Stimulated activated CD8-positive, alpha-beta memory T cell treated with anti-CD3 and anti-CD28 coated beads, Interleukin-2, amount 100 ng/mL, for 48 hours (primary cell): ENCODE measurements at regions not wholly inside any gene's neighbourhood (a gene's known extent, or its start where the extent isn't known, plus 50 kb on each side); places are given as distances from the start of the nearest gene placed in this dataset.

Source experiments
- DNase-seq, 2 donors: peaks; one replicate each; pipeline ENCODE4 v3.0.0-alpha.2; 2020; ENCODE audit warnings: low read depth in 2 of 2

DNA sequence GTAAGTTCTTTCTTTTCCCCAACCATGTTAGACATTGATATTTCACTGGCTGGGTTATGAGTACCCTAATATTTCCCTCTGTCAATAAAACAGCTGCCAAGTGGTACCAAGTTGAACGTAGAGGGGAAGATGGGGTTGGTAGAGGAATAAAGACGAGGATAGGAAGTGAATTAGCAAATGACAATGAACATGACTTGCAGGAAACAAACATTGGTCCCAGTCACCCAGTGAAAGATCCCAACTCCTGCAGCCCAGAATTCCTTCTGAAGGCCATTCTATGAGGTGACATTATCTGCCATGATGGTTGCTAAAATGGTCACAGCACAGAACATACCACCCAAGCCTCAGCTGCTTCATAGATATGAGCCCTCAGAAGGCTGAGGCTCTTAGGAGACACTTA, 159.0 kb upstream of the CTNNB1 start:
- DNase-seq, result no peak

DNA sequence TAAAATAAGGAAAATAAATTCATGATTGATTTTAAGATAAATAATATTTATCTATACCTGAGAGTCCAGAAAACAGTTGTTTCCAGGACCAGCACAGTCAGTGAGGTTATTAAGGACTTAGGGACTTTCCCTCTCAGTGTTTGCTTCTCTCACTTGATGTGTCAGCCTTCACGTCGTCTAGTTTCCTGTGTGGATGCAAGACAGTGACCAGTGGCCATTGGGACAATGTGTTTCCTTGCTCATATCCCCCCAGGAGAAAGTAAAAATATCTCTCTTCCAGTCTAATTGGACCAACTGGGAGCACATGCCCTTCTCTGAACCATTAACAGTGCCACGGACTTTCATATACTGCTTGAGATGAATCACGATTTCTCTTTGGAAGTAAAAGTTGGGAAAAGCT, 157.8 kb upstream of the CTNNB1 start:
- no peak for DNase-seq

GRCh38 chr3:41041899-41042298, 157.4 kb upstream of the CTNNB1 start:
- no peak for DNase-seq

- no peak for DNase-seq
These were observed 154.8 kb upstream of the CTNNB1 start for GRCh38 chr3:41044523-41044922.

DNA sequence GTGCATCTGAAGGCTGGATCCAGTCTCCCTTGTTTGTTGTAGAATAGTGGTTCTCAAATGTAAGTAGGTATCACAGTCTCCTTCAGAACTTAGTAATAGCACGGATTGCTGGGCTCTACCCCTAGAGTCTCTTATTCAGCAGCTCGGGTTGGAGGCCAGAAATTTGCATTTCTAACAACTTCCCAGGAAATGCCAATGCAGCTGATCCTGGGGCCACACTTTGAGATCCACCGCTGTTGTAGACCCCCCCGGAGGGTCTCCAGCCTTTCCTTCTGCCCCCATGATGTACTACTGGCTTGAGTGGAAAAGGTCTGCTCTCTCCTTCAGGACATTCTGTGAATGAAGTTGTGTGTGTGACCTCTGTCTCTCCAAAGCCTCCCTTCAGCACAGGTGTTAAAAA, 153.8 kb upstream of the CTNNB1 start:
- DNase-seq, result no peak

DNA sequence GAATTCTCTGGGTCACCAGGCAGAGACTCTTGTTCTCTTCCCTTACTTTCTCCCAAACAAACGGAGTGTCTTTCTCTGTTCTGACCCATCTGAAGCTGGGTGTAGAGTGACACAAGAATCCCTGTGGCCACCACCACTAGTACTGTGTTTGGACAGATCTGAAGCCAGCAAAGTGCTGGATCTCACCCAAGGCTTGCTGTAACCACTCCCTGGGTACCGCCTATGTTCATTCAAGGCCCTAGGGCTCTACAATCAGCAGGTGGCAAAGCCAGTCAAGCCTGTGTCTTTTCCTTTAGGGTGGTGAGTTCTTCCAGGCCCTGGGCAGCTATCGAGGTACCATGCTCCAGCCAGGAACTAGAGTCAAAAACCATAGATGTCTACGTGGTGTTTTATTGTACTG, 149.2 kb upstream of the CTNNB1 start:
- DNase-seq, result no peak

GRCh38 chr3:41053220-41053619, 146.1 kb upstream of the CTNNB1 start:
- peak; percentile 12 to 18 for DNase-seq

DNA sequence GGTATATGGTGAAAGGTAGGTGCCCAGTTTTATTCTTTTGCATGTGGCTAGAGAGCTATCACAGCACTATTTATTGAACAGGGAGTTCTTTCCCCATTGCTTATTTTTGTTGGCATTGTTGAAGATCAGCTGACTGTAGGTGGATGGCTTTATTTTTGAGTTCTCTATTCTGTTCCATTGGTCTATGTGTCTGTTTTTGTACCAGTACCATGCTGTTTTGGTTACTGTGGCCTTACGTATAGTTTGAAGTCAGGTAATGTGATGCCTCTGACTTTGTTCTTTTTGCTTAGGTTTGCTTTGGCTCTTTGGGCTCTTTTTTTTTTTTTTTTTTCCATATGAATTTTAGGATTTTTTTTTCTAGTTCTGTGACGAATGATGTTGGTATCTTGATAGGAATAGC, 139.2 kb upstream of the CTNNB1 start:
- DNase-seq, result no peak

GRCh38 chr3:41064070-41064469, 135.2 kb upstream of the CTNNB1 start:
- no peak for DNase-seq

DNA sequence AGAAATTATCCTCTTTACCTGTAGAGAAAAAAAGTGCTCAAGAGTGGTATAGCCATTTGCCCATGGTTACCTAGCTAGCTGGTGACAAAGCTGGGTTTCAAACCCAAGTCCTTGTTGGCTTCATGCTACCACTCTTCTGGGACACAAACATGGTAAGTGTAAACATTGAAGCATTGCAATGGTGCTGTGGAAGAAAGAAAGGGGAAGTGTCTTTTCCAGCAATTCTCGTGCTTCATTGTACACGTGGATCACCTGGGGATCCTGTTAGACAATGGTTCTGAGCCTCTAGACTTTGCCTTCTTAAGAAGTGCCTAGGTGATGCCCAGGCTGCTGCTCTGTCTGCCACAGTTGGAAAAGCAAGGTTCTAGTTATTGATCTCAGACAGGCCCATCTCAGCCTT, 134.8 kb upstream of the CTNNB1 start:
- no peak for DNase-seq

DNA sequence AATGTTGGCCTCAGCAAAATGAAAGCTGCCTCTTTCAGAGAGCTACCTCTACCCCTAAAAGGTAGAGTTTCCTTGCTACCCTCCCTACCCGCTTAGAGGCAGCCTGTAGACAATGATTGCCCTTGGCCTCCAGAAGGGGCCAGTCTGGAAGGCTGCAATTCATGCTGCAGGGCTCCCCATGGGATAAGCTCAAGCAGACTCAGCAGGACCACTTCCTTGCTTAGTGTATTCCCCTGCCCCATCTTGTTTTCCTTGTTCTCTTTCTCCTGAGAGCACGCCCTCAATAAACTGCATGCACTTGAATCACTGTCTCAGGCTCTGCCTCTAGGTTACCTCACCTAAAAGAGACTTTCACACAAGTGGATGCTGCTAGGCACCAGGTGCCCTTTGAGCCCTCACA, 134.0 kb upstream of the CTNNB1 start:
- no peak for DNase-seq

GRCh38 chr3:41073190-41073589, 126.1 kb upstream of the CTNNB1 start:
- DNase-seq, result no peak

GRCh38 chr3:41075975-41076374, 123.3 kb upstream of the CTNNB1 start:
- DNase-seq, result no peak

- DNase-seq, result no peak
These were observed 122.9 kb upstream of the CTNNB1 start for GRCh38 chr3:41076399-41076798.

DNA sequence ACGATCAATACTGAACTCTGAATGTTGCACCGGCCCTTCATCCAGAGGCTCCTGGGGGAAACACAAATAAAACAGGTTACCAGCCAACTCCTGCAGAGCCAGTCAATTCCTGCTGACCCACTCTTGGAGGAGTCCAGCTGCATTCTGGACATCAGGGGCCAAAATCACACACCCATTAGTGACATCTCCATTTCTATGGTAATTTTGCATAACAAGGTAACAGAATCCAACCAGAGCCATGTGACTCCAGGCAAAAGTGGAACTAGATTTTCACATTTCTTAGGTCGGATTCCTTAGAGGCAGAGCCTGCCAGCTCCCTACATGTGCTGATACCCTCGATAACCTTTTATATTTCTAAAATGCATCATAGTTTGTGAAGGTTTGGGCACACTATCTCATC, 119.2 kb upstream of the CTNNB1 start:
- no peak for DNase-seq

GRCh38 chr3:41088882-41089281, 110.4 kb upstream of the CTNNB1 start:
- DNase-seq, result no peak

DNA sequence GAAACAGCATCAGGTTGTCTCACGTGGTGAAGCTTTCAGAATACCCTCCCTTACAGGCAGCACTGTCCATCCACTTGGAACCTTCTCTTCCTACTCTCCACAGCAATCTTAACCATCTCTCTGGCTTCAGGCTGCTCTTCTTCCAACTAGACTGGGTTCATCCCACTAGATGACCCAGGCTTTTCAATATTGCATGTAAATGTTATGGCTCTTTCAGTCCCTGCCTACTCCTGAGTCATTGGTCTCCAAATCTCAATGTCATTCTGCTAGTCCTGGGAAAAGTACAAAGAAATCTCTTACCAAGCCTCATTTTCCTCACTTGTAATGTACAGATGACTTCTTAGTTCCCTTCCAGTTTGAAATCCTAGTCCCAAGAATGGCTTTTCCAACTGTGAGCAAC, 109.7 kb upstream of the CTNNB1 start:
- DNase-seq, result no peak

GRCh38 chr3:41092844-41093243, 106.5 kb upstream of the CTNNB1 start:
- no peak for DNase-seq

- DNase-seq, result no peak
These were observed 105.8 kb upstream of the CTNNB1 start for GRCh38 chr3:41093476-41093875.

DNA sequence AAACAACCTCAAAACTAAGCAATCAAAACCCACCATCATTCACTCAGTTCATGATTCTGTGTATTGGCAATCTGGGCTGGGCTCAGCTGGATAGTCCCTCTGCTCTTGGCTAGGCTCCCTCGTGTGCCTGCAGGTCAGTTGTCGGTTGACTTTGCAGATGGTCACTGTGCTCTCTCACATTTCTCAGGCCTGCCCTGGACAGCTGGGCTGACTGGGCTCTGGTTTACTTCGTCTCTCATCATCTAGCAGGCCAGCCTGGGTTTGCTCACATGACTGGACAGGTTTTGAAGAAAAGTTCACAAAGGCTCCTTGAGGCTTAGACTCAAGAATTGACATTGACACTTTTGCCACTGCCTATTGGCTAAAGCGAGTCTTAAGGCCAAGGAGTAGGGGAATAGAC, 105.0 kb upstream of the CTNNB1 start:
- DNase-seq, result no peak

GRCh38 chr3:41095702-41096101, 103.6 kb upstream of the CTNNB1 start:
- DNase-seq, result no peak

DNA sequence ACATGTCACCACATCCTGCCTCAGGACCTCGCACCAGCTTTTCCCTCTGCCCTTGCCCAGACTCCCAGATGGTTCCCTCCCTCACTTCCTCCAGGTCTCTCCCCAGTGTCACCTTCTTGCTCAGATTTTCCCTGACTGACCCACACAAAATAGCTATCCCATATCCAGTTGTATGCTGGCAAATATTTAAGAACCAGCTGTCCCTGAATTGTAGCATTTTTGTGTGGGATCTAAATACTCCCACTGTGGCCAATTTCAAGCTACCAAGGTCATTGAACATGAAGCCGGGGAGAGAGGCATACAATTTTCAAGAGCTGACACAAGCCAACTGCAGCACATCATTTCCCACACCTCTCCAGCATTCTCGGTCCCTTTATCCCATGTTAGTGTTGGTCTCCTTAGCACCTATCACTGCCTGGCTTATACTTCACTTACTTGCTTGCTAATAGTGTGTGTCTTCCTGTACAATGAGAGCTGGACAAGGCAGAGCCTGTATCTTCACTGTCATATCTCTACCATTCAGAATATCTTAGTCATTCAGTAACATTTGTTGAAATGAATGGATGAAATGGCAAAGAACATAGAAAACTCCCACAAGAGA, 101.3 kb upstream of the CTNNB1 start:
- no peak for DNase-seq

DNA sequence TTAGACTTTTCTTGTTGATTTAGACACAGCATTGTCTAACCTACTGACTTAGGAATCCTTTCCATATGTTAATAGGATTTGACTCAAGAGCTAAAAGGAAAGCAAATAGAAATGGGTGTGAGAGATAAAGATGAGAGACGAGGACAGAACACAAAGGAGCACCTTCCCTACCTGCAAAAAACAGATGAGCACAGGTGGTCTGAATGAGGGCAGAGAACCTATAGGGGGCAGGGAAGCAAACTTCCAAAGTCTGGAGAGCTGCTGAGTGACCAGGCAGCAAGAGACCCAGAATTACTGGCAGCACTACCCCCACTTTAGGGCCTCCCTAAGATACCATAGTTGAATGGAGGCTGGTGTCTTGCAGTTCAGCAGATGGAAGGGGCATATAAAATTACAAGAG, 98.1 kb upstream of the CTNNB1 start:
- DNase-seq, result no peak

- no peak for DNase-seq
These were observed 97.2 kb upstream of the CTNNB1 start for GRCh38 chr3:41102053-41102556.
